H1 (cell line): ENCODE measurements at regions not wholly inside any gene's neighbourhood (a gene's known extent, or its start where the extent isn't known, plus 50 kb on each side); places are given as distances from the start of the nearest gene placed in this dataset.

ENCODE experiments used
- CREB1 ChIP-seq: IDR thresholded peaks from 2 replicates; pipeline ENCODE4 v1.6.1; 2012; ENCODE audit warnings: inconsistent platforms
- EP300 ChIP-seq, 2 experiments: IDR thresholded peaks; 1 replicate in 1 of 2; 2 replicates in 1 of 2; pipeline ENCODE4 v1.6.1; 2011 to 2012; ENCODE audit warnings: low read depth in 2 of 2, low read length in 2 of 2, mild to moderate bottlenecking in 2 of 2, borderline replicate concordance in 1 of 2, inconsistent platforms in 1 of 2, moderate library complexity in 1 of 2
- GTF2F1 ChIP-seq: IDR thresholded peaks from 2 replicates; pipeline ENCODE4 v1.6.1; 2012; ENCODE audit warnings: low read depth, low read length, improper control_type of control experiment, borderline replicate concordance
- HDAC2 ChIP-seq, 2 experiments: fragments of 300-600 bp in 1 of 2; sonication (generic) in 1 of 2; IDR thresholded peaks; 2 replicates each; pipeline ENCODE4 v1.6.1; 2011 to 2012; ENCODE audit warnings: low read depth in 2 of 2, low read length in 2 of 2, mild to moderate bottlenecking in 2 of 2, moderate library complexity in 2 of 2, borderline replicate concordance in 1 of 2, inconsistent platforms in 1 of 2
- RBBP5 ChIP-seq: IDR thresholded peaks from 2 replicates; pipeline ENCODE4 v1.7.1; 2012; ENCODE audit warnings: low read depth, mild to moderate bottlenecking, inconsistent platforms, low read length, moderate library complexity, borderline replicate concordance
- TF ChIP-seq, protein P1 (sequence below): IDR thresholded peaks from 2 replicates; pipeline ENCODE4 v1.6.1; 2012; ENCODE audit warnings: inconsistent platforms

- TF ChIP-seq GTF2F1: no peak
- no peak for TF ChIP-seq EP300 (IDR thresholded peaks at IDR 0.05; ENCODE audit: borderline replicate concordance in 1 of 2, low read depth in 2 of 2, low read length in 2 of 2)
- no peak for TF ChIP-seq HDAC2 (IDR thresholded peaks at IDR 0.05; ENCODE audit: borderline replicate concordance in 1 of 2, low read depth in 2 of 2, low read length in 2 of 2)
- TF ChIP-seq, protein P1, sequence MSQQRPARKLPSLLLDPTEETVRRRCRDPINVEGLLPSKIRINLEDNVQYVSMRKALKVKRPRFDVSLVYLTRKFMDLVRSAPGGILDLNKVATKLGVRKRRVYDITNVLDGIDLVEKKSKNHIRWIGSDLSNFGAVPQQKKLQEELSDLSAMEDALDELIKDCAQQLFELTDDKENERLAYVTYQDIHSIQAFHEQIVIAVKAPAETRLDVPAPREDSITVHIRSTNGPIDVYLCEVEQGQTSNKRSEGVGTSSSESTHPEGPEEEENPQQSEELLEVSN: no peak
- TF ChIP-seq CREB1: no peak
- TF ChIP-seq RBBP5: no peak
These were observed 57.1 kb upstream of the CREB3L1 start (continued) for GRCh38 chr11:46220313-46220712.
